ENCODE measurements at regions not wholly inside any gene's neighbourhood (a gene's known extent, or its start where the extent isn't known, plus 50 kb on each side); places are given as distances from the start of the nearest gene placed in this dataset.

DNA sequence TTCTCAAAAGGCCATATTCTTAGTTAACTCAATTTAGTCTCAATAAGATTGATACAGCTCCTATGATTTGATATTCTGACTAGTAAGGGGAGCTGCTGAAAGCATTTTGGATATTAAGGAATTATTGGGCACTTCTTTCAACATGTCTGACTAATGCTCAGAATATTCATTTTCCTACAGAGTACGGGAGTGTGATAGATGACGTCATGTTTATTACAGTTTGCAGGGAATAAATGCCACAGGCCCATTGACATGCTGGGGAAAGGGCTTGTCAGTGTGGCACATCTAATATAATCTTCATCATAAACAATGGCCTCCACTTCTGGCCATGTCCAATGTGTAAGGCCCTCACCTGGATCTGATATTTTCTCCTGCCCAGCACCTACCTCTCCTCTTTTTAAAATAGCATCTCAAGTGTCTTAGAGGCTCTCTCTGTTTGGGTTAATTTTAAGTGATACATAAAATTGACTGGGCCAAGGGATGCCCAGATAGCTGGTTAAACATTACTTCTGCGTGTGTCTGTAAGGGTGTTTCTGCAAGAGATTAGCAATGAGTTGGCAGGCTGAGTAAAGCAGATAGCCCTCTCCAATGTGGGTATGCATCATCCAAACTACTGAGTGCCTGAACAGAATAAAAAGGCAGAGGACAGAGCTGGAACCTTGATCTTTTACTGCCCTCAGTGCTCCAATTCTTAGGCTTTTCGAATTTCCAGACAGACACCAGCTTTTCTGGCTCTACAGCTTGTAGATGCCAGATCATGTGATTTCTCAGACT lies 99.3 kb downstream of the SLC24A2 start:
- TF ChIP-seq POLR2AphosphoS5 (IDR thresholded peaks at IDR 0.05; ENCODE audit: low read length) (no peak), RUNX3 (IDR thresholded peaks at IDR 0.05; ENCODE audit: low read length) (no peak), EZH2 (IDR thresholded peaks at IDR 0.05; ENCODE audit: borderline replicate concordance, control insufficient read depth, low read depth, low read length) (no peak)
- TF ChIP-seq, protein P1, sequence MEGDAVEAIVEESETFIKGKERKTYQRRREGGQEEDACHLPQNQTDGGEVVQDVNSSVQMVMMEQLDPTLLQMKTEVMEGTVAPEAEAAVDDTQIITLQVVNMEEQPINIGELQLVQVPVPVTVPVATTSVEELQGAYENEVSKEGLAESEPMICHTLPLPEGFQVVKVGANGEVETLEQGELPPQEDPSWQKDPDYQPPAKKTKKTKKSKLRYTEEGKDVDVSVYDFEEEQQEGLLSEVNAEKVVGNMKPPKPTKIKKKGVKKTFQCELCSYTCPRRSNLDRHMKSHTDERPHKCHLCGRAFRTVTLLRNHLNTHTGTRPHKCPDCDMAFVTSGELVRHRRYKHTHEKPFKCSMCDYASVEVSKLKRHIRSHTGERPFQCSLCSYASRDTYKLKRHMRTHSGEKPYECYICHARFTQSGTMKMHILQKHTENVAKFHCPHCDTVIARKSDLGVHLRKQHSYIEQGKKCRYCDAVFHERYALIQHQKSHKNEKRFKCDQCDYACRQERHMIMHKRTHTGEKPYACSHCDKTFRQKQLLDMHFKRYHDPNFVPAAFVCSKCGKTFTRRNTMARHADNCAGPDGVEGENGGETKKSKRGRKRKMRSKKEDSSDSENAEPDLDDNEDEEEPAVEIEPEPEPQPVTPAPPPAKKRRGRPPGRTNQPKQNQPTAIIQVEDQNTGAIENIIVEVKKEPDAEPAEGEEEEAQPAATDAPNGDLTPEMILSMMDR (IDR thresholded peaks at IDR 0.05 in 2 of 3, conservative IDR thresholded peaks at IDR 0.05 in 1 of 3; ENCODE audit: control insufficient read depth in 2 of 3, extremely low read depth in 1 of 3, insufficient read depth in 1 of 3, low read depth in 3 of 3, low read length in 3 of 3): no peak
- TF ChIP-seq, protein P2, sequence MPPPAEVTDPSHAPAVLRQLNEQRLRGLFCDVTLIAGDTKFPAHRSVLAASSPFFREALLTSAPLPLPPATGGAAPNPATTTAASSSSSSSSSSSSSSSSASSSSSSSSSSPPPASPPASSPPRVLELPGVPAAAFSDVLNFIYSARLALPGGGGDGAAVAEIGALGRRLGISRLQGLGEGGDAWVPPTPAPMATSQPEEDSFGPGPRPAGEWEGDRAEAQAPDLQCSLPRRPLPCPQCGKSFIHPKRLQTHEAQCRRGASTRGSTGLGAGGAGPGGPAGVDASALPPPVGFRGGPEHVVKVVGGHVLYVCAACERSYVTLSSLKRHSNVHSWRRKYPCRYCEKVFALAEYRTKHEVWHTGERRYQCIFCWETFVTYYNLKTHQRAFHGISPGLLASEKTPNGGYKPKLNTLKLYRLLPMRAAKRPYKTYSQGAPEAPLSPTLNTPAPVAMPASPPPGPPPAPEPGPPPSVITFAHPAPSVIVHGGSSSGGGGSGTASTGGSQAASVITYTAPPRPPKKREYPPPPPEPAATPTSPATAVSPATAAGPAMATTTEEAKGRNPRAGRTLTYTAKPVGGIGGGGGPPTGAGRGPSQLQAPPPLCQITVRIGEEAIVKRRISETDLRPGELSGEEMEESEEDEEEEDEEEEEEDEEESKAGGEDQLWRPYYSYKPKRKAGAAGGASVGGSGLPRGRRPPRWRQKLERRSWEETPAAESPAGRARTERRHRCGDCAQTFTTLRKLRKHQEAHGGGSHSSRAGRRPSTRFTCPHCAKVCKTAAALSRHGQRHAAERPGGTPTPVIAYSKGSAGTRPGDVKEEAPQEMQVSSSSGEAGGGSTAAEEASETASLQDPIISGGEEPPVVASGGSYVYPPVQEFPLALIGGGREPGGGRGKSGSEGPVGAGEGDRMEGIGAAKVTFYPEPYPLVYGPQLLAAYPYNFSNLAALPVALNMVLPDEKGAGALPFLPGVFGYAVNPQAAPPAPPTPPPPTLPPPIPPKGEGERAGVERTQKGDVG (CRISPR knock-in tag; IDR thresholded peaks at IDR 0.05): no peak
